MM.1S (cell line): ENCODE measurements at regions not wholly inside any gene's neighbourhood (a gene's known extent, or its start where the extent isn't known, plus 50 kb on each side); places are given as distances from the start of the nearest gene placed in this dataset.

Source experiments
- DNase-seq: peaks from one replicate; pipeline ENCODE4 v3.0.0-alpha.2; 2015
- H2AFZ ChIP-seq: fragments of 300-600 bp; sonication (generic); 2 replicates; pipeline ENCODE4 v1.6.0; 2016; ENCODE audit warnings: antibody characterized with exemption, low read length
- H3F3A ChIP-seq: fragments of 300-600 bp; sonication (generic); 2 replicates; pipeline ENCODE4 v1.6.1; 2016; ENCODE audit warnings: mild to moderate bottlenecking, antibody characterized with exemption, low read length, moderate library complexity, mixed read lengths; ENCODE audit not compliant: insufficient read depth
- H3K27ac ChIP-seq: fragments of 300-600 bp; sonication (generic); 2 replicates; pipeline ENCODE4 v1.5.1; 2016; ENCODE audit warnings: mild to moderate bottlenecking, low read length
- H3K27me3 ChIP-seq: fragments of 300-600 bp; sonication (generic); replicated peaks from 2 replicates; pipeline ENCODE4 v1.6.0; 2016; ENCODE audit warnings: low read length; ENCODE audit not compliant: insufficient read depth
- H3K36me3 ChIP-seq: fragments of 300-600 bp; sonication (generic); replicated peaks from 2 replicates; pipeline ENCODE4 v1.6.1; 2016; ENCODE audit warnings: mild to moderate bottlenecking, low read length, mixed read lengths; ENCODE audit not compliant: insufficient read depth
- H3K4me1 ChIP-seq: fragments of 300-600 bp; sonication (generic); 2 replicates; pipeline ENCODE4 v1.6.1; 2016; ENCODE audit warnings: low read length, mixed read lengths
- H3K4me2 ChIP-seq: fragments of 300-600 bp; sonication (generic); 2 replicates; pipeline ENCODE4 v1.6.0; 2016; ENCODE audit warnings: low read depth, low read length
- H3K4me3 ChIP-seq: fragments of 300-600 bp; sonication (generic); 2 replicates; pipeline ENCODE4 v1.5.1; 2016; ENCODE audit warnings: low read length, mixed read lengths
- H3K79me2 ChIP-seq: fragments of 300-600 bp; sonication (generic); 2 replicates; pipeline ENCODE4 v1.6.1; 2016; ENCODE audit warnings: mixed run types, low read length, mixed read lengths
- H3K9ac ChIP-seq: fragments of 300-600 bp; sonication (generic); 2 replicates; pipeline ENCODE4 v1.6.1; 2016; ENCODE audit warnings: low read length, mixed read lengths
- H3K9me2 ChIP-seq: fragments of 300-600 bp; sonication (generic); replicated peaks from 2 replicates; pipeline ENCODE4 v1.6.1; 2016; ENCODE audit warnings: mild to moderate bottlenecking, low read length, mixed read lengths; ENCODE audit not compliant: insufficient read depth
- H3K9me3 ChIP-seq: fragments of 300-600 bp; sonication (generic); replicated peaks from 2 replicates; pipeline ENCODE4 v1.6.1; 2016; ENCODE audit warnings: mild to moderate bottlenecking, low read length, mixed read lengths; ENCODE audit not compliant: insufficient read depth
- H4K20me1 ChIP-seq: fragments of 300-600 bp; sonication (generic); 2 replicates; pipeline ENCODE4 v1.6.1; 2016; ENCODE audit warnings: mild to moderate bottlenecking, low read length, moderate library complexity, mixed read lengths; ENCODE audit not compliant: insufficient read depth
- EZH2 ChIP-seq: fragments of 300-600 bp; sonication (generic); optimal IDR thresholded peaks from 2 replicates; pipeline ENCODE3; 2017; ENCODE audit warnings: low read depth, mild to moderate bottlenecking, antibody characterized with exemption, low read length, mixed read lengths
- EZH2phosphoT487 ChIP-seq: fragments of 300-600 bp; sonication (generic); IDR thresholded peaks from 2 replicates; pipeline ENCODE4 v1.6.1; 2018; ENCODE audit warnings: antibody characterized with exemption, low read length
- TF ChIP-seq, protein P1 (sequence below): fragments of 300-600 bp; sonication (generic); IDR thresholded peaks from 2 replicates; pipeline ENCODE4 v1.5.1; 2016; ENCODE audit warnings: antibody characterized with exemption, low read length, mixed read lengths

DNA sequence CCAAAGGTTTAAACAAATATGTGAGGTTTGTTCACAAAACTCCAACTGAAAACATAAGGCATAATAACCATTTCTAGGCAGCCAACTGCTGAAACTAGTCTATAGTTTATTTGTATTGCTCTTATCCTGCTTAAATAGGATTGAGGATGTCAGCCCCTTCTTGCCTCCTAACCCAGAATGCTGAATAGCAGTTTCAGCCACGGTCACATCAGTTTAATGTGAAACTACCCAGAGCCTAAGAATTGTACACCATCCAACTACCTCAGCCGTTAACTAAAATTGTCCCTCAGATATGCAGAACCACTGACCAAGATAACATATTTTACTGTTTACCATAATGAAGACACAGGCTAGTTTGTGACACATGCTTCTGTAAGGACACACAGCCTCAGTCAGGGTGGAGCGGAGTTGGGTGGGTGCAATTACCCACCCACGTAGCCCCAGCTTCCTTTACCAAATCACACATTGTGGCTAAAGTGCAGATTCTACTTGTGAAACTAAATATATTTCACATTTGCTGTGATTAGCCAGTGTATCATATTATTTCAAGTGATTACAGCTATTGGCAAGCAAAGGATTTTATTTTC lies 259.9 kb downstream of the EFNB2 start:
- Histone ChIP-seq H3K36me3 (no peaks in the 10 kb centered on the region), H2AFZ (no peak overlapping the region), H3K27ac (no peak overlapping the region), H3K27me3 (no peaks in the 10 kb centered on the region), H3K9ac (no peak overlapping the region), H3K4me2 (peak overlapping the region; percentile 9; the same call in 1 of the 2 replicates), H3K4me1 (no peaks in the 10 kb centered on the region), H3K4me3 (no peak overlapping the region), H3K9me3 (no peaks in the 10 kb centered on the region), H3K79me2 (no peaks in the 10 kb centered on the region), H3F3A (no peaks in the 10 kb centered on the region), H4K20me1 (no peaks in the 10 kb centered on the region), H3K9me2 (no peaks in the 10 kb centered on the region)
- peak; percentile 60 for DNase-seq
- no peak for TF ChIP-seq EZH2phosphoT487
- TF ChIP-seq EZH2 = no peak
- TF ChIP-seq, protein P1, sequence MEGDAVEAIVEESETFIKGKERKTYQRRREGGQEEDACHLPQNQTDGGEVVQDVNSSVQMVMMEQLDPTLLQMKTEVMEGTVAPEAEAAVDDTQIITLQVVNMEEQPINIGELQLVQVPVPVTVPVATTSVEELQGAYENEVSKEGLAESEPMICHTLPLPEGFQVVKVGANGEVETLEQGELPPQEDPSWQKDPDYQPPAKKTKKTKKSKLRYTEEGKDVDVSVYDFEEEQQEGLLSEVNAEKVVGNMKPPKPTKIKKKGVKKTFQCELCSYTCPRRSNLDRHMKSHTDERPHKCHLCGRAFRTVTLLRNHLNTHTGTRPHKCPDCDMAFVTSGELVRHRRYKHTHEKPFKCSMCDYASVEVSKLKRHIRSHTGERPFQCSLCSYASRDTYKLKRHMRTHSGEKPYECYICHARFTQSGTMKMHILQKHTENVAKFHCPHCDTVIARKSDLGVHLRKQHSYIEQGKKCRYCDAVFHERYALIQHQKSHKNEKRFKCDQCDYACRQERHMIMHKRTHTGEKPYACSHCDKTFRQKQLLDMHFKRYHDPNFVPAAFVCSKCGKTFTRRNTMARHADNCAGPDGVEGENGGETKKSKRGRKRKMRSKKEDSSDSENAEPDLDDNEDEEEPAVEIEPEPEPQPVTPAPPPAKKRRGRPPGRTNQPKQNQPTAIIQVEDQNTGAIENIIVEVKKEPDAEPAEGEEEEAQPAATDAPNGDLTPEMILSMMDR = no peak

DNA sequence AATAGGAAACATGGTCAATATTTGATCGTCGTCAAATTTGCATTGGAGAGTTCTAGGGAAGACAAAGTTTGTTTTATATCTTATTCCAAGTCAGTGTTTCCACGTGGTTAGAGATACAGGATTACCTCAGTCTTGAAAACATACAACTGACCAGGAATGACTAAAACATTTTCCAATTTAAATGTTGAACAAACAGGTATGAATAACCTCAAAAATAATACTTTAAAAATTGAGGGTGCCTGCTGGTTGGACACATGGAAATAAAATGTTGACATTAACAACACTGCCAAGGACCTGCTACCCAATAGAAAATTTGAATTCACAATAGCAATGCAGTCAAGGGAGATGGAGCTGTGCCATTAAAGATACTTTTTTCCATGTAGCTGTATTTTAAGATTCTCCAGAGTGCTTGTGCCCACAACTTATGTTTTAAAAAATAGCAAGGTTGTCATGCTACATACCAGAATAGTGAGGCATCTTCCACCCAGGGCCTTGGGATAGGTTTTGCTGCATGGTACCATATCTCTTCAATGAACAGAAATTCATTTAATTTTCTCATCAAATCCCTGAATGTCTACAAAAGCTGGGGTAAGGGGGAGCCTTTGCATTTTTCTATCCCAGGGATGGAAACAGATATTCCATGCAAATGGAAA lies 260.8 kb downstream of the EFNB2 start:
- TF ChIP-seq, protein P1 = no peak
- TF ChIP-seq EZH2phosphoT487 (no peak), EZH2 (no peak)
- Histone ChIP-seq H3K27ac (no peak overlapping the region), H4K20me1 (no peaks in the 10 kb centered on the region), H3K27me3 (no peaks in the 10 kb centered on the region), H3K79me2 (no peaks in the 10 kb centered on the region), H3K4me3 (no peak overlapping the region), H3K9me2 (no peaks in the 10 kb centered on the region), H3F3A (no peaks in the 10 kb centered on the region), H3K4me1 (no peaks in the 10 kb centered on the region), H3K9ac (no peak overlapping the region), H3K9me3 (no peaks in the 10 kb centered on the region), H3K36me3 (no peaks in the 10 kb centered on the region), H2AFZ (no peak overlapping the region), H3K4me2 (no peak overlapping the region)
- DNase-seq = no peak

DNA sequence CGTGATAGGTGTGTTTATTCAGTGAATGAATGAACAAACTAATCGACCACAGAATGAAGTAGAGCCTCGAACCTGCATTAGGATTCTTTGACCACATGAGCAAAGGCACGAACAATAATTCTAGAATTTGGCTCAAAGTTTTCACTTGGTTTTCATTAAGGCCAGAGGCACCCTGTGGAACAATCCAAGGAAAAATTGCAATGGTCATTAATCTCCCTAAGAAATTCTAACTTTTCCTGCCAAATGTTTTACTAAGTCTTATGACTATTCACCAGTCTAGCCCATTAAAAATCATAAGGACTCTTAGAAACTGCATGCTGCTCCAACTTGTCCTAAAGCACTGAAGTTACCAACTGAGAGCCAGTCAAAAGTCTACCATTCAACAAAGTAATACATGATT lies 271.7 kb downstream of the EFNB2 start:
- no peak overlapping the region for H3K4me2 ChIP-seq
- H3K27ac ChIP-seq = no peak overlapping the region
- H3K27me3 ChIP-seq = no peaks in the 10 kb centered on the region
- no peak for DNase-seq
- H3F3A ChIP-seq = no peaks in the 10 kb centered on the region
- H3K36me3 ChIP-seq = no peaks in the 10 kb centered on the region
- no peaks in the 10 kb centered on the region for H4K20me1 ChIP-seq
- no peak overlapping the region for H2AFZ ChIP-seq
- H3K4me1 ChIP-seq = no peaks in the 10 kb centered on the region
- H3K79me2 ChIP-seq = no peaks in the 10 kb centered on the region
- no peak overlapping the region for H3K4me3 ChIP-seq
- H3K9me2 ChIP-seq = no peaks in the 10 kb centered on the region
- TF ChIP-seq EZH2 (no peak), EZH2phosphoT487 (no peak)
- TF ChIP-seq, protein P1 = no peak
- no peaks in the 10 kb centered on the region for H3K9me3 ChIP-seq
- H3K9ac ChIP-seq = no peak overlapping the region
